Lung (tissue), 11 donors: ENCODE measurements at regions not wholly inside any gene's neighbourhood (a gene's known extent, or its start where the extent isn't known, plus 50 kb on each side); places are given as distances from the start of the nearest gene placed in this dataset.

Experiments used
- ATAC-seq: fragments of 200-7000 bp; cut with Tn5 transposase; one replicate; pipeline ENCODE4 v1.9.1; 2020; ENCODE audit warnings: moderate number of reproducible peaks; ENCODE audit not compliant: insufficient read depth, low FRiP score
- DNase-seq, 3 donors: peaks; one replicate each; pipeline ENCODE4 v3.0.0-alpha.2; 2013 to 2017
- H3K27ac ChIP-seq, 2 donors: one replicate each; pipeline ENCODE4 v1.5.1; 2013; ENCODE audit warnings: mild to moderate bottlenecking in 2 of 2, moderate library complexity in 2 of 2, control low read depth in 1 of 2, inconsistent platforms in 1 of 2, low read depth in 1 of 2, low read length in 1 of 2
- H3K27me3 ChIP-seq, 3 donors: one replicate each; pipeline ENCODE4 v1.5.1; 2013; ENCODE audit warnings: low read length in 2 of 3; ENCODE audit not compliant: control insufficient read depth in 3 of 3, insufficient read depth in 3 of 3
- H3K36me3 ChIP-seq, 4 donors: one replicate each; pipeline ENCODE4 v1.5.1; 2013; ENCODE audit warnings: low read length in 4 of 4, mild to moderate bottlenecking in 1 of 4, moderate library complexity in 1 of 4; ENCODE audit not compliant: control insufficient read depth in 4 of 4, insufficient read depth in 4 of 4
- H3K4me1 ChIP-seq, 5 donors: one replicate each; pipeline ENCODE4 v1.5.1; 2013; ENCODE audit warnings: low read length in 5 of 5, mild to moderate bottlenecking in 2 of 5, moderate library complexity in 1 of 5; ENCODE audit not compliant: control insufficient read depth in 5 of 5, insufficient read depth in 5 of 5
- H3K4me3 ChIP-seq: one replicate; pipeline ENCODE4 v1.5.1; 2013; ENCODE audit warnings: mild to moderate bottlenecking, control low read depth, moderate library complexity
- H3K9ac ChIP-seq, 2 donors: one replicate each; pipeline ENCODE4 v1.5.1; 2013; ENCODE audit warnings: low read length in 2 of 2, control low read depth in 1 of 2; ENCODE audit not compliant: insufficient read depth in 1 of 2
- H3K9me3 ChIP-seq, 4 donors: one replicate each; pipeline ENCODE4 v1.5.1; 2013; ENCODE audit warnings: low read length in 3 of 4, mild to moderate bottlenecking in 1 of 4, moderate library complexity in 1 of 4; ENCODE audit not compliant: control insufficient read depth in 4 of 4, insufficient read depth in 3 of 4
- CTCF ChIP-seq: IDR thresholded peaks from 2 replicates; pipeline ENCODE4 v1.5.1; 2012; ENCODE audit warnings: mild to moderate bottlenecking; ENCODE audit errors: control extremely low read depth, extremely low read depth
- WGBS, 2 donors: extraction: QIAGEN DNeasy Blood & Tissue Kit; methylation state at CpG; one replicate each; pipeline ENCODE4 v1.1.7; 2013; 5-methylcytosine and 5-hydroxymethylcytosine counted together
- donor health status: control.
- donor health status: control.
- donor health status: Bipolar disorder and iron deficiency.
- donor health status: healthy.
- donor health status: DM: yes; HTN: yes; CAD: no.

GRCh38 chr22:48889209-48889830 is 938.4 kb downstream of the BRD1 start:
- no peak overlapping the region for H3K4me3 ChIP-seq
- no peaks in the 10 kb centered on the region for H3K36me3 ChIP-seq
- no peaks in the 10 kb centered on the region for H3K4me1 ChIP-seq
- no peak overlapping the region for H3K9ac ChIP-seq
- no peak for ATAC-seq
- no peak for TF ChIP-seq CTCF
- H3K27me3 ChIP-seq = peaks cover 0 to 2% (median 0%) of the 10 kb centered on the region in 3 donors
- WGBS, 2 donors = 86 to 88% methylated on average over 14 of the region's 14 CpGs
- no peak for DNase-seq
- peaks cover 0 to 6% (median 0%) of the 10 kb centered on the region in 4 donors for H3K9me3 ChIP-seq
- no peak overlapping the region for H3K27ac ChIP-seq

GRCh38 chr22:48888466-48889208 is 939.0 kb downstream of the BRD1 start:
- peaks cover 0 to 2% (median 0%) of the 10 kb centered on the region in 3 donors for H3K27me3 ChIP-seq

GRCh38 chr22:48887394-48888332 is 940.0 kb downstream of the BRD1 start:
- H3K9me3 ChIP-seq = peaks cover 0 to 7% (median 0%) of the 10 kb centered on the region in 4 donors
- ATAC-seq (no peak), DNase-seq (no peak)
- no peaks in the 10 kb centered on the region for H3K36me3 ChIP-seq
- H3K9ac ChIP-seq = no peak overlapping the region
- no peak overlapping the region for H3K4me3 ChIP-seq
- TF ChIP-seq CTCF = no peak
- no peaks in the 10 kb centered on the region for H3K4me1 ChIP-seq
- 89% methylated on average over 3 of the region's 3 CpGs for WGBS, 2 donors
- H3K27me3 ChIP-seq = peaks cover 0 to 2% (median 0%) of the 10 kb centered on the region in 3 donors
- H3K27ac ChIP-seq = no peak overlapping the region

More at GRCh38 chr22:48888466-48889208, 939.0 kb downstream of the BRD1 start:
- Histone ChIP-seq H3K4me3 (no peak overlapping the region), H3K9ac (no peak overlapping the region), H3K27ac (no peak overlapping the region), H3K9me3 (peaks cover 0 to 6% (median 0%) of the 10 kb centered on the region in 4 donors), H3K36me3 (no peaks in the 10 kb centered on the region), H3K4me1 (no peaks in the 10 kb centered on the region)
- TF ChIP-seq CTCF = no peak
- WGBS, 2 donors = 88 to 92% methylated on average over 14 of the region's 14 CpGs
- no peak for DNase-seq
- ATAC-seq = no peak
